Stimulated activated CD4-positive, alpha-beta T cell treated with anti-CD3 and anti-CD28 coated beads, TNF-alpha, amount 100 ng/mL, for 4 hours (primary cell): ENCODE measurements at regions not wholly inside any gene's neighbourhood (a gene's known extent, or its start where the extent isn't known, plus 50 kb on each side); places are given as distances from the start of the nearest gene placed in this dataset.
"Not testable (repeated sequence)": the region's sequence is repeated elsewhere in the genome, so short reads cannot be mapped to it uniquely, and the experiment has no call there.

ENCODE experiments used
- DNase-seq, 3 experiments: peaks; one replicate each; pipeline ENCODE4 v3.0.0-alpha.2; 2020; ENCODE audit warnings: low read depth in 3 of 3

DNA sequence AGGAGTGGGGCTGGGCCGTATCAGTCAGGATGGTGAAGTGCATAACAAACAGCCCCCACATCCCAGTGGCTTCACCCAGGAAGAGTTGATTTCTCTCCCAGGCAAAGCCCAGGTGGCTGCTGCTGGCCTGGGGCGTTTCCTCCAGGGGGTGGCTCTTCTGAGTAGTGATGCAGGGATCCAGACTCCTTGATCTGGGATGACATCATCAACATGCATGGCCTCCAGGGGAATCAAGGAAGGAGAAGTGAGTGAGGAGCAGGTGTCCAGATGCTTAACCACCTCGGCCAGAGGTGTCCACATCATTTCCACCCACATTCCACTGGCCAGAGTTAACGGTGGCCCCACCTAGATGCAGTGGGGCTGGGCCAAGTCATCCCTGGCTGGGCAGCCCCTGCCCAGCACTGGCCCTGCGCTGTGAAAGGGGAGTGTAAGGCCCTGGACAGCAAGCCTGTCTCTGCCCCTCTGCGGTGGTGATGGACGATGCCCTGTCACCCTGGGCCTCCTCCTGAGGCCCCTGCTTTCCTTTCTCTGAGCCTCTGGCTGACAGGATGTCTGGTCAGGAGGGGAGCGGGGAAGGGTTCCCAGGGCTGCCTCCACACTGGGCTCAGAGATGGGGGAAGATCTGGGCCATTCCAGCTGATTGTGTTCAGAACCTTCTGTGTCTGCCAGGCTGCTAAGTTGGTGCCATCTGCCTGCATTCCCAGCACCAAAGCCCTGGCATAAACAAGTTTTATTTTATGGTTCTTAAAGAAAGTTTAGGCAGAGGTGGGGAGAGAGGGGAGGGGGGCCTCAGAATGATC, 598.2 kb downstream of the MATN1 start:
- DNase-seq = no peak

DNA sequence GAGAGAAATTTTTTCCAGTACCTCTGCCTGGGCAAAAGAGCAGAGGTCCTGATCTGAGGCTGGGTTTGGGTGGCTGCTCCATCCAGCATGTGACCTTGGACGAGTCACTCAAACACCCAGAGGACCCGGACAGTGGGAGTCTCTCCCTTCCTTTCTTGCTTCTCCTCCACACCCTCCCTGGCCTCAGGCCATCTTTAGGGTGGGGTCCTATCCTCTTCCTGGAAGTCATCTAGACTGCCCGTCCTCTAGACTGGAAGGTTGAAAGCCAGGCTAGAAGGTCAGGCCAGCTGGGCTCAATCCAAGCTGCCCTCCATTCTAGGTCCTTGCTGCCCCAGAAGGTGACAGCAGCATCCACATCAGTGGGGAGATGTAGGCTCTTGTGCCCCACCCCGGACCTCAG, 599.5 kb downstream of the MATN1 start:
- DNase-seq = no peak

- DNase-seq = no peak
Observed at GRCh38 chr1:30123036-30123435, 600.3 kb downstream of the MATN1 start.

GRCh38 chr1:30120245-30121000, 603.0 kb downstream of the MATN1 start:
- DNase-seq = no peak

GRCh38 chr1:30117685-30118084, 605.7 kb downstream of the MATN1 start:
- DNase-seq = no peak

GRCh38 chr1:30111431-30111830, 612.0 kb downstream of the MATN1 start:
- DNase-seq = no peak

- DNase-seq = no peak
Observed at GRCh38 chr1:30110846-30111245, 612.5 kb downstream of the MATN1 start.

DNA sequence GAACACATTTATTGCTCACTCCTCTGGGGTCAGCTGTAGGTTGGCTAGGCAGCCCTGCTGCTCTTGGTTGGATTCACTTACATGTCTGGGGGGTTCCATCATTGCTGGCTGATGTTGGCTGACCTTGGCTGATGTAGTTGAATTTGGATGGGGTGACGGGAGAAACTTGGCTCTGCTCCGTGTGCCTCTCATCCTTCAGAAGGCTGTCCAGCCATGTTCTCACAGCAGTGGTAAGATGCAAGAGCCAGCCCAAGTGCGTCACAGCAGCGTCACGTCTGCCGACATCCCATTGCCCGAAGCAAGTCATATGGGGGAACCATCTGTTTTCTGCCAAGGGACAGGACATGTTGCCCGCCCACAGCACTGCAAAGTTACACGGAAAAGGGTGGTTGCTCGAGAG, 613.5 kb downstream of the MATN1 start:
- DNase-seq = no peak

- DNase-seq = no peak
Observed at GRCh38 chr1:30108186-30108585, 615.2 kb downstream of the MATN1 start.

DNA sequence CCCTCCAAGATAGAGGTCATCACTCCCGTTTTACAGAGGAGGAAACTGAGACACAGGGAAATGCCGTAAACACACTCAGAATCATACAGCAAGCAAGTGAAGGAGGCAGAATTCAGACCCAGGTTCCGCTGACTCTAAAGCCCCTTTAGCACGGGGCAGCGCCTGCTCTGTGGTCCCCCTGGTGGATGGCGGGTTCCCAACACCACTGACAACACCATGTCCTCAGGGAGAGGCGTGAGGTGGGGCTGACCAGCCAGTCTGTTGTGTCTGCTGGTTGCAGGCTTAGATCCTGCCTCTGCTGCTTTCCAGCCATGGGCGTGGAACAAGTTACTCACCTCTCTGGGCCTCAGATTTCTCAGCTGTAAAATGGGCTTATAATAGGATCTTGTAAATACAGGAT, 617.3 kb downstream of the MATN1 start:
- no peak for DNase-seq

- no peak for DNase-seq
Observed at GRCh38 chr1:30104551-30104950, 618.8 kb downstream of the MATN1 start.

DNA sequence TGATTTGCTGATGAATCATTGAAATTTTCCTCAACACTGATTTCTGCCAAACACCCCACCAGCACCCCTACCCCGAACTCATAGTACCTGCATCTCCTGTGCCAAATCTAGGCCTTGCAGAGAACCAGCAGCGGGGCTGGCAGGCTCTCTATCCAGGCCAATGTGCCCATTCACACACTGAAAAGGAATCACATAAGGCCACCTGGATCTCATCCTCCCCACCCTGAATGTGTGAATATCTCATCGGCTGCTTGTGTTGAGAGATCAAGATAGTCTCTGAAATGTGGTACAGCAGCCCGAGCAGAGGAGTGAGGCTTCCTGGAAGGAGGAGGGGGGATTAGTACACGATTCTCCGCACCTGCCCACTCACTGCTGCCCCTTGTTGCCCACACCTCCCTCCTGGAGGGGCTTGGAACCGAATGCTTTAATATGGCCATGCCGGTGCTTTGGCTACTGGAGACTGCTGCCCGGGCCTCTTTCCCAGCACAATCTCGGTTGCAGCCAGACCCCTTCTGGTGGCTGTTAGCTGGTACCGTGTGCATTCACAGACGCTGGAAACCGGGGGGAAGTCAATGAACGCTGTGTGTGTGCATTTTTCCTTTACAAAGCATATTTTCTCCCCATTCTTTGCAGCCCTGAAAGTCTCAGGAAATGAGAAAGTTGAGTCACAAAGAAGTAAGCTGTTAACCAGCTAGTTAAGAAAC, 619.5 kb downstream of the MATN1 start:
- DNase-seq = no peak

DNA sequence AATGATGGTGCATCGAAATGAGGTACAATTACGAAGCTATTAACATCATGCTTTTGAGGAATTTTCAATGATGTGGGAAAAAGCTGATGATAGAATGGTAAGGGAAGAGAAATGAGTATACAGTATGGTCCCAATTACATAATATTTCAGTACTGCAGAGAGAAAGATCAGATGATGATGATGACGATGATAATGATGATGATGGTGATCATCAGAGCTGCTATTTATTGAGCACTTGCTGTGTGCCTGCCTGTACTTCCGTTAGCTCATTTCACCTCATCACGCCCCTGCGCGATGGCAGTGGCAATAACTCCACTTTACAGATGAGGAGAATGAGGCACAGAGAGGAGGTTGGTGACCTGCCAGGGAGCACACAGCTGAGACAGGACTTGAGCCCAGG, 620.8 kb downstream of the MATN1 start:
- no peak for DNase-seq

DNA sequence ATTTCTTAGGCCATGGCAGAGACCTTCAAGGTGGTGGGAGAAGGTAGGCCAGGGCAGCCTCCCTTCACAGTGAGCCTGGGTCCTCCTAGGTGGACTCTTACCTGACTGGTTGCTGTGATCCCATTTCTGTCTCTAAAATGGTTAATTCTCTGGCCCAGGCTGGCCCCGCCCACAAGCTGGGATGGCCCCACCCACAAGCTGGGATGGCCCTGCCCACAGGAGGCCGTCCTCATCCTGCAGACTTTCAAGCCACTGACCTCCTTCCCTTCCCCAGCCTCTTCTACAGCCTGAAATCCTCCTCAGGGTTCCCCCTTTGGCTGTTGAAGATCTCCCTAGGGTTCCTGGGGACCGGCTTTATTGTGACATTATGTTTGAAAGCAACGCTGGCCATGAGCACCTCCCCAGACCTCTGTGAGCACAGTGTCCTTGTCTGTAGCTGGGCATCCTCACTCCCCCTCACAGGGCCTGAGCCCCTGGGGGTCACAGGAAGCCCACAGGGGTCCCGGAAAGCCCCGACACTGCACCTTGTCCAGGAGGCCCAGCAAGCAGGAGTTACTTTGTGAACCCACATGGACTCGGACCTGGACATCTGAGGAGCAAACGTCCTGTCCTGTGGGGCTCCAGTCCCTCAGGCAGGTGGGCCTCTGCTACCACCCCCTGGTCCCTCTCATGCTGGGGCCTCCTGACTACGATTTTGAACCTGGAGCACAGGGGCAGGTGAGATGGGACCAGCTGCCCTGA, 621.7 kb downstream of the MATN1 start:
- DNase-seq = no peak

GRCh38 chr1:30101016-30101415, 622.4 kb downstream of the MATN1 start:
- DNase-seq = no peak

- DNase-seq = no peak
Observed at GRCh38 chr1:30100524-30100862, 622.9 kb downstream of the MATN1 start.

DNA sequence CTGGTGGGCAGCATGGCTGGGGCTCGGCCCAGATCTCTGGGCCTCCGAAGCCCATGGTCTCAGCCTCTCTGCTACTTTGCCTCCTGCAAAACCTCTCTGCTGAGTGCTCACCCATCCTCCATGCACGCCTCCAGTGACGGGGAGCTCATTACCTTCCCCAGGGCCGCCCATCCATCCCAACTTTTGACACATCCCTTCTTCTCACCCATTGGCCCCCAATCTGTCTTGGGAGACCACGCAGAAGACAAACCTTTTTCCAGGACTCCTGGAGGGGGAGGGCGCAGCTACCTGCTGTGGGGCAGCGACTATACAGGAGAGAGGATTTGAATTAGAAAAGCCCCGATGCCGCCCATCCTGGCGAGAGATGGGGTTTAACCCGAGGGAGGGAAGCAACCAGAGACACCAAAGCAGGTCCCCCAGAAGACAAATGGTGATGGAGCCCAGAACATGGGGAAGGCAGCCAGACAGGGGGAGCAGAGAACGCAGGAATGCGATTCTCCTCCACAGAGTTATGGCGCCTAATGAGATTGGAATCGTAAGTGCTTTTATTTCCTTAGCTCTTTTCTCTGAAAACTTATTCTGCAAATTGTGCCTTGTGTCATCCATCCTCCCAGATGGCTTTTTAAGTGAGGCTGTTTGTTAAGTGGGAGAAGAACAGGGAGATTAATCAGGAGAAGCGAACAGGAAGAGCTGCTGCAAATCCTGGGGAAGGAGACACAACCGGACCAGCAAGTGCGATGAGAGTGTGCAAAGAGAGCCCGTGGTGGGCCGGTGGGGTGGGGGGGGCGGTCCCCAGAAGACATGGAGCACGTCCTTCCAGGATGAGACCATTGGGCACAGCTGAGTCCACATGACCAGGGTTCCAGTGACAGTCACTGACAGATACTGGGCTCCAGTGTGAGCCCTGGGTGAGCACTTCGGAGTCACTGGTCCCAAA, 623.5 kb downstream of the MATN1 start:
- DNase-seq = no peak

GRCh38 chr1:30097851-30098250, 625.5 kb downstream of the MATN1 start:
- DNase-seq = not testable (repeated sequence)

DNA sequence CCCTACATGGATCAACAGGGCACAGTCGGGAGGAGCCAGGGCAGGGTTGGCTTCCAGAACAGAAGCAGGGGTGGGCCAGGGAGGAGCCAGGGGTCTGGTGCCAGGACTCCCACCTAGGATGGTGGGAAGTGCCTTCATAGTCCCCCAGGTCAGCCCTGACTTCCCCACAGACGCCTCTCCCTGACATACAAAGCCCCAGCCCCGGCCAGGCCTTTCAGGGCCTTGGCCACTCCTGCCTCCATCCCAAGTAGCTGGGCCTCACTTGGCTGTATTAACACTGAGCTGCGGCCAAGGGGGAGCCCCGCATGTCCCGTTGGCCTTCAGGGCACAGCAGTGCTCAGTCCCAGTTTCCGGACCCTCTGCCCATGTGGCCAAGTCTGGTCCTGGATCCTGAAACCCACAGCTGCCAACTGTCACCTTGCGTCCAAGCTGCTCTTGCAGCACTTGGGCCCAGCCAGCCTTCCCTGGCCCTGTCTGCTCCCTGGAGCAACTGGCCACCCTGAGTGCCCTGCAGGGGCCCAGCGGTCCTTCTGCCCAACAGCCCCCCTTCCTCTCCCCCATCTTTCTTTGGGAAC, 627.8 kb downstream of the MATN1 start:
- DNase-seq = no peak

DNA sequence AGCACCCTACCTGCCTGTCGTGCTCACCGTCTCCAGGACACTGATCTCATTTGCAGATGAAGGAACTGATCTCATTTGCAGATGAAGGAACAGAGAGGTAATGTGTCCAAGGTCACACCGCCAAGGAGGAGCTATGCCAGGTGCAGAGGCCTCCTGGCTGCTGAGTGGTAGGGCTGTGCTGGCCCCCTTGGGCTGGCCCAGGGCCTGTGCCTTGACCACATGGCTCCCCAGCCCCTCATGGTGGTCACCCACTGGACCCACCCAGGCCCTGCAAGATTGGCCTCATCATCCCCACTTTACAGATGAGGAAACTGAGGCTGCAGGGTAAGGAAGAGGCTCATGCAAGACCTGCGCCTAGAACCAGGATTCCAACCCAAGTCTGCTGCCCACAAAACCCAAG, 628.3 kb downstream of the MATN1 start:
- no peak for DNase-seq
